ENCODE measurements at regions not wholly inside any gene's neighbourhood (a gene's known extent, or its start where the extent isn't known, plus 50 kb on each side); places are given as distances from the start of the nearest gene placed in this dataset.
A peak's percentile ranks its signal among the peaks of the same experiment; 100 is the strongest.

GRCh38 chr9:73565833-73566465 lies 414.3 kb downstream of the ANXA1 start:
- TF ChIP-seq SIN3A (IDR thresholded peaks at IDR 0.05; ENCODE audit: borderline replicate concordance, low read depth, low read length) (no peak), RAD21 (IDR thresholded peaks at IDR 0.05; ENCODE audit: low read length) (peak; percentile 80), GATA2 (CRISPR knock-in tag; IDR thresholded peaks at IDR 0.05) (no peak)
- TF ChIP-seq, protein P1, sequence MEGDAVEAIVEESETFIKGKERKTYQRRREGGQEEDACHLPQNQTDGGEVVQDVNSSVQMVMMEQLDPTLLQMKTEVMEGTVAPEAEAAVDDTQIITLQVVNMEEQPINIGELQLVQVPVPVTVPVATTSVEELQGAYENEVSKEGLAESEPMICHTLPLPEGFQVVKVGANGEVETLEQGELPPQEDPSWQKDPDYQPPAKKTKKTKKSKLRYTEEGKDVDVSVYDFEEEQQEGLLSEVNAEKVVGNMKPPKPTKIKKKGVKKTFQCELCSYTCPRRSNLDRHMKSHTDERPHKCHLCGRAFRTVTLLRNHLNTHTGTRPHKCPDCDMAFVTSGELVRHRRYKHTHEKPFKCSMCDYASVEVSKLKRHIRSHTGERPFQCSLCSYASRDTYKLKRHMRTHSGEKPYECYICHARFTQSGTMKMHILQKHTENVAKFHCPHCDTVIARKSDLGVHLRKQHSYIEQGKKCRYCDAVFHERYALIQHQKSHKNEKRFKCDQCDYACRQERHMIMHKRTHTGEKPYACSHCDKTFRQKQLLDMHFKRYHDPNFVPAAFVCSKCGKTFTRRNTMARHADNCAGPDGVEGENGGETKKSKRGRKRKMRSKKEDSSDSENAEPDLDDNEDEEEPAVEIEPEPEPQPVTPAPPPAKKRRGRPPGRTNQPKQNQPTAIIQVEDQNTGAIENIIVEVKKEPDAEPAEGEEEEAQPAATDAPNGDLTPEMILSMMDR (IDR thresholded peaks at IDR 0.05): peak; percentile 43

Measured in SK-N-SH (cell line).